ENCODE measurements at regions not wholly inside any gene's neighbourhood (a gene's known extent, or its start where the extent isn't known, plus 50 kb on each side); places are given as distances from the start of the nearest gene placed in this dataset.
"Not testable (repeated sequence)": the region's sequence is repeated elsewhere in the genome, so short reads cannot be mapped to it uniquely, and the experiment has no call there.

GRCh38 chr3:20527368-20527767 is 341.4 kb upstream of the SGO1 start:
- TF ChIP-seq, protein P1, sequence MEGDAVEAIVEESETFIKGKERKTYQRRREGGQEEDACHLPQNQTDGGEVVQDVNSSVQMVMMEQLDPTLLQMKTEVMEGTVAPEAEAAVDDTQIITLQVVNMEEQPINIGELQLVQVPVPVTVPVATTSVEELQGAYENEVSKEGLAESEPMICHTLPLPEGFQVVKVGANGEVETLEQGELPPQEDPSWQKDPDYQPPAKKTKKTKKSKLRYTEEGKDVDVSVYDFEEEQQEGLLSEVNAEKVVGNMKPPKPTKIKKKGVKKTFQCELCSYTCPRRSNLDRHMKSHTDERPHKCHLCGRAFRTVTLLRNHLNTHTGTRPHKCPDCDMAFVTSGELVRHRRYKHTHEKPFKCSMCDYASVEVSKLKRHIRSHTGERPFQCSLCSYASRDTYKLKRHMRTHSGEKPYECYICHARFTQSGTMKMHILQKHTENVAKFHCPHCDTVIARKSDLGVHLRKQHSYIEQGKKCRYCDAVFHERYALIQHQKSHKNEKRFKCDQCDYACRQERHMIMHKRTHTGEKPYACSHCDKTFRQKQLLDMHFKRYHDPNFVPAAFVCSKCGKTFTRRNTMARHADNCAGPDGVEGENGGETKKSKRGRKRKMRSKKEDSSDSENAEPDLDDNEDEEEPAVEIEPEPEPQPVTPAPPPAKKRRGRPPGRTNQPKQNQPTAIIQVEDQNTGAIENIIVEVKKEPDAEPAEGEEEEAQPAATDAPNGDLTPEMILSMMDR (IDR thresholded peaks at IDR 0.05; ENCODE audit: low read depth, low read length), result no peak
- ChIA-PET POLR2A (no interaction called here), CTCF (interaction anchor here (0.9 to 2.1 kb wide), 2 partner anchors 16 kb away, joined by 3 to 8 read pairs; no protein-coding TSS in a partner anchor)
- H3K27me3 ChIP-seq (ENCODE audit: control insufficient read depth, insufficient read depth, low read length), result no peaks in the 10 kb centered on the region
- no peaks in the 10 kb centered on the region for H3K9me3 ChIP-seq (ENCODE audit: control insufficient read depth, insufficient read depth, low read length)
- H3K27ac ChIP-seq (ENCODE audit: low read depth, low read length), result no peak overlapping the region
- H3K4me3 ChIP-seq (ENCODE audit: low read depth, low read length), result no peak overlapping the region
- DNase-seq (ENCODE audit: low read depth, low spot score), result no peak

- DNase-seq (ENCODE audit: low read depth, low spot score), result no peak
- H3K27ac ChIP-seq (ENCODE audit: low read depth, low read length), result no peak overlapping the region
- TF ChIP-seq, protein P1 (IDR thresholded peaks at IDR 0.05; ENCODE audit: low read depth, low read length), result no peak
- H3K27me3 ChIP-seq (ENCODE audit: control insufficient read depth, insufficient read depth, low read length), result no peaks in the 10 kb centered on the region
- H3K4me3 ChIP-seq (ENCODE audit: low read depth, low read length), result no peak overlapping the region
- no peaks in the 10 kb centered on the region for H3K9me3 ChIP-seq (ENCODE audit: control insufficient read depth, insufficient read depth, low read length)
- ChIA-PET CTCF (no interaction called here), POLR2A (no interaction called here)
These were observed 338.3 kb upstream of the SGO1 start for GRCh38 chr3:20524328-20524727.

DNA sequence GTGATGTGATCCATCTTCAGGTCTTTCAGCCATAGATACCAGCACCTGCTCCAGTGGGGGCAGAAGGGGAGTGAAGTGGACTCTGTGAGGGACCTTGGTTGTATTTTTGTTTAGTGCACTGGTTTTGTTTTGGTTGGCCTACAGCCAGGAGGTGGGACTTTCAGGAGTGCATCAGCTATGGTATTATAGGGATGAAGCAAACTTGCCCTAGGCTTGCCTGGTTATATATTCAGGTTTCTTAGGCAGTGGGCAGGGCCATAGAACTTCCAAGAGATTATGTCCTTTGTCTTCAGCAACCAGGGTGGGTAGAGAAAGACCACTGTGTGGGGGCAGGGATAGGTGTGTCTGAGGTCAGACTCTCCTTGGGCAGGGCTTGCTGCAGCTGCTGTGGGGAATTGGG is 337.3 kb upstream of the SGO1 start:
- ChIA-PET CTCF (no interaction called here), POLR2A (no interaction called here)
- Histone ChIP-seq H3K4me3 (ENCODE audit: low read depth, low read length) (no peak overlapping the region), H3K27ac (ENCODE audit: low read depth, low read length) (no peak overlapping the region), H3K9me3 (ENCODE audit: control insufficient read depth, insufficient read depth, low read length) (no peaks in the 10 kb centered on the region), H3K27me3 (ENCODE audit: control insufficient read depth, insufficient read depth, low read length) (no peaks in the 10 kb centered on the region)
- TF ChIP-seq, protein P1 (IDR thresholded peaks at IDR 0.05; ENCODE audit: low read depth, low read length), result no peak
- DNase-seq (ENCODE audit: low read depth, low spot score), result no peak

DNA sequence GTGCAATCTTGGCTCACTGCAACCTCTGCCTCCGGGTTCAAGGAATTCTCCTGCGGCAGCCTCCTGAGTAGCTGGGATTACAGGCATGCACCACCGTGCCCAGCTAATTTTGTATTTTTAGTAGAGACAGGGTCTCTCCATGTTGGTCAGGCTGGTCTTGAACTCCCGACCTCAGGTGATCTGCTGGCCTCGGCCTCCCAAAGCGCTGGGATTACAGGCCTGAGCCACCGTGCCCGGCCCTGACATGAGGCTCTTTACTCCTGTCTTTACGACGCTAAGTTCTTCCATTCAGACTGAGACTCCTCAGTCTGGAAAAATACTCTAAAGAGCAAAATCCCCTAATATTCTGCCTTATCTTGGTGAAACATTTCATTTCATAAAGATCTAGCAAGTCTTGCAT is 331.3 kb upstream of the SGO1 start:
- CTCF ChIA-PET, result not testable (repeated sequence)

GRCh38 chr3:20516311-20516710 is 330.3 kb upstream of the SGO1 start:
- Histone ChIP-seq H3K27me3 (ENCODE audit: control insufficient read depth, insufficient read depth, low read length) (no peaks in the 10 kb centered on the region), H3K4me3 (ENCODE audit: low read depth, low read length) (no peak overlapping the region), H3K9me3 (ENCODE audit: control insufficient read depth, insufficient read depth, low read length) (no peaks in the 10 kb centered on the region), H3K27ac (ENCODE audit: low read depth, low read length) (no peak overlapping the region)
- POLR2A ChIA-PET, result no interaction called here
- CTCF ChIA-PET, result interaction anchor here (0.6 kb wide), 1 partner anchor 1379 kb away, joined by 5 read pairs; no protein-coding TSS in a partner anchor
- TF ChIP-seq, protein P1 (IDR thresholded peaks at IDR 0.05; ENCODE audit: low read depth, low read length), result no peak
- no peak for DNase-seq (ENCODE audit: low read depth, low spot score)

More for the DNA sequence above, 331.3 kb upstream of the SGO1 start:
- H3K4me3 ChIP-seq (ENCODE audit: low read depth, low read length); H3K27me3 ChIP-seq (ENCODE audit: control insufficient read depth, insufficient read depth, low read length); H3K27ac ChIP-seq (ENCODE audit: low read depth, low read length); DNase-seq (ENCODE audit: low read depth, low spot score); POLR2A ChIA-PET; H3K9me3 ChIP-seq (ENCODE audit: control insufficient read depth, insufficient read depth, low read length): not testable (repeated sequence)

- Histone ChIP-seq H3K4me3 (ENCODE audit: low read depth, low read length) (no peak overlapping the region), H3K27me3 (ENCODE audit: control insufficient read depth, insufficient read depth, low read length) (no peaks in the 10 kb centered on the region), H3K27ac (ENCODE audit: low read depth, low read length) (no peak overlapping the region), H3K9me3 (ENCODE audit: control insufficient read depth, insufficient read depth, low read length) (no peaks in the 10 kb centered on the region)
- DNase-seq (ENCODE audit: low read depth, low spot score), result no peak
- ChIA-PET POLR2A (no interaction called here), CTCF (interaction anchor here (0.6 kb wide), 1 partner anchor 1379 kb away, joined by 5 read pairs; no protein-coding TSS in a partner anchor)
- TF ChIP-seq, protein P1 (IDR thresholded peaks at IDR 0.05; ENCODE audit: low read depth, low read length), result no peak
These were observed 329.8 kb upstream of the SGO1 start for GRCh38 chr3:20515834-20516233.

Data from AG04450 (cell line).